Fibroblast of the aortic adventitia (primary cell): ENCODE measurements at regions not wholly inside any gene's neighbourhood (a gene's known extent, or its start where the extent isn't known, plus 50 kb on each side); places are given as distances from the start of the nearest gene placed in this dataset.
A peak's percentile ranks its signal among the peaks of the same experiment; 100 is the strongest.

Experiments used
- DNase-seq: peaks from one replicate; pipeline ENCODE4 v3.0.0-alpha.2; 2010; ENCODE audit warnings: low read depth
- H3K4me3 ChIP-seq: 2 replicates; pipeline ENCODE4 v1.5.1; 2011; ENCODE audit warnings: low read depth, mild to moderate bottlenecking, control low read depth, low read length, moderate library complexity
- TF ChIP-seq, protein P1 (sequence below): IDR thresholded peaks from 2 replicates; pipeline ENCODE4 v1.5.1; 2011; ENCODE audit warnings: mild to moderate bottlenecking, low read length, control low read depth, inconsistent platforms; ENCODE audit not compliant: insufficient read depth

DNA sequence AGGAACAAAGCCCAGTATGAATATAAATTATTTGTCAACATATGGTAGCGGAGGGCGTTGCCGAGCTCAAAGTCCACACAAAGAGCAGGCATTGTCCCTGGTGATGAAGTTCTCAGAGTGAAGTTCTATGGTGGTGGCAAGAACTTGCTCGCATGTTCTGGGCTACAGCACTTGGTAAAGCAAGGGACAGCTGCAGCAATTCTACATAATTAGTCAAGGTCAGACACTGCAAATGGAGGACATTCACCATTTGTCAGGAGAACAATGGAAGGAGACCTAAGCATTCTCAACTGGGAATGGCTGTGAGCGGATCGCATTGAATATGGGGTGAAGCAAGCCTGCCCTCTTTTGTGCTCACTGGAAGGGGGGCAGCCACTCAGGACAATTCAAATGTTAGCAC, 503.8 kb upstream of the ADAMTS16 start:
- DNase-seq, result no peak
- TF ChIP-seq, protein P1, sequence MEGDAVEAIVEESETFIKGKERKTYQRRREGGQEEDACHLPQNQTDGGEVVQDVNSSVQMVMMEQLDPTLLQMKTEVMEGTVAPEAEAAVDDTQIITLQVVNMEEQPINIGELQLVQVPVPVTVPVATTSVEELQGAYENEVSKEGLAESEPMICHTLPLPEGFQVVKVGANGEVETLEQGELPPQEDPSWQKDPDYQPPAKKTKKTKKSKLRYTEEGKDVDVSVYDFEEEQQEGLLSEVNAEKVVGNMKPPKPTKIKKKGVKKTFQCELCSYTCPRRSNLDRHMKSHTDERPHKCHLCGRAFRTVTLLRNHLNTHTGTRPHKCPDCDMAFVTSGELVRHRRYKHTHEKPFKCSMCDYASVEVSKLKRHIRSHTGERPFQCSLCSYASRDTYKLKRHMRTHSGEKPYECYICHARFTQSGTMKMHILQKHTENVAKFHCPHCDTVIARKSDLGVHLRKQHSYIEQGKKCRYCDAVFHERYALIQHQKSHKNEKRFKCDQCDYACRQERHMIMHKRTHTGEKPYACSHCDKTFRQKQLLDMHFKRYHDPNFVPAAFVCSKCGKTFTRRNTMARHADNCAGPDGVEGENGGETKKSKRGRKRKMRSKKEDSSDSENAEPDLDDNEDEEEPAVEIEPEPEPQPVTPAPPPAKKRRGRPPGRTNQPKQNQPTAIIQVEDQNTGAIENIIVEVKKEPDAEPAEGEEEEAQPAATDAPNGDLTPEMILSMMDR, result no peak
- H3K4me3 ChIP-seq, result no peak overlapping the region

DNA sequence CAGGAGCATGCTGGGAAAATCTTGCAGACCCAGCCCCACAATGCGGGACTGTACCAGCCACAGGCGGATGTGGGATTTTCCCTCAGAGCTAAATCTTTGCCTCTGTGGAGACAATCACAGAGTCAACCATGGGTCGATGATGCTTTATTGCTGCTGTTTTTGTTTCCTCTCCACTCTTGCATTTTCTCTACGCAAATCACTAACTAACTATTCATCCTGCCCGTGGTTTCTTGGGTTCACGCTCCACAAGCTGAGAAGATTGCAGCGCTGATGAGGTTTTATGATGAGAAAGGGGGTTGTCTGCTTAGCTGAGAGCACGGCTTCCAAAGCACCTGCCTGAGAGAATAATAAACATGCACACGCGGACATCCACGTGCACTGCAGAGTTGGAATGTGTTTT, 500.2 kb upstream of the ADAMTS16 start:
- no peak overlapping the region for H3K4me3 ChIP-seq
- TF ChIP-seq, protein P1, result no peak
- no peak for DNase-seq

DNA sequence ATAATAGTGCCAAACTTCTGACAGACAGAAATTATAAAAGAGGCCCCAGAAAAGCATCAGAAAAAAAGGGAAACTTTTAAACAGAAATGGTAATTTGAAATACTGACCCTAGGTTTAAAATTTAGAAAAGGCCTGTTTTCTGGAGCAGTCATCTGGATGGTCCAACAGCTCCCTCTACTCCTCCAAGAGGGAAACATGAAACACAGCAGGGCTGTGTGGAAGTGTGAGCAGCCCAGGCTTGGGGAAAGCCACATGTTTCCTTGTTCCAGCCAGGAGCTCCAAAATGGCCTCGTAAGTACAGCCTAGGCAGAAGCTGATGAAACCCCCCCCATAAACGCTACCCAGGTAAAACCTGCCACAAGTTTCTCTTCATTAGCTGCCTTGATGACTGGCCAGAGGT, 499.3 kb upstream of the ADAMTS16 start:
- TF ChIP-seq, protein P1, result peak; percentile 49
- peak; percentile 48 for DNase-seq
- no peak overlapping the region for H3K4me3 ChIP-seq

DNA sequence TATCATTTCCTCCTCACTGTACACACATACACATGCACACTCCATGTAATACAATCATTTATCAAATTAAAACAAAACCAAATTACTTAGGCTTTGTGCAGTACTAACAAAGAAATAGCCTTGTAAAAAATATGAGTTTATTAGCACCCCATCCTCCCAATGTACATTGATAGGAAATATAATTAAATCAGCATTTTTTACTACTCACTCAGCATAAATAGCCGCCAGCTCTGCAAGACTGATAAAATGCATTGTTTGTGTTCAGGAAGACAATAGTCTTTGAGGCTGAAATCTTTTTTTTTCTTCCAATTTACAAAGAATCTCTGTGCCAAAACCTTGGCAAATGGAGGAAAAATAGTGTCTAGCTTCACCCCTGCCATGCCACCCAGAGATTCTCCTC, 497.6 kb upstream of the ADAMTS16 start:
- TF ChIP-seq, protein P1, result no peak
- no peak overlapping the region for H3K4me3 ChIP-seq
- no peak for DNase-seq

DNA sequence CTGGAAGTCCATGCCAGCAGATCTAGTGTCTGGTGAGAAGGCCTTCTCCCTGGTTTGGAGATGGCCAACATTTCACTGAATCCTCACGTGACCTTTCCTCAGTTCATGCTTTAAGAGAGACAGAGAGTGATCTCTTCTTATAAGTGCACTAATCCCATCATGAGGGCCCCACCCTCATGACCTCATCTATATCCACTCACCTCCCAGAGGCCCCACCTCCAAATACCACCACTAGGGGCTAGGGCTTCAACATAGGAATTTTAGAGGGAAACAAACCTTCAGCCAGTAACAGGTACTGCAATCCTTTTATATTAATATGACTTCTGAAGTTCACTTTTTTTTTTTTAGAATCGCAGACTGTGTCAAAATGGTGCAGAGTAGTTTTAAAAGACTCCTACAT, 496.9 kb upstream of the ADAMTS16 start:
- TF ChIP-seq, protein P1, result no peak
- no peak for DNase-seq
- H3K4me3 ChIP-seq, result no peak overlapping the region

DNA sequence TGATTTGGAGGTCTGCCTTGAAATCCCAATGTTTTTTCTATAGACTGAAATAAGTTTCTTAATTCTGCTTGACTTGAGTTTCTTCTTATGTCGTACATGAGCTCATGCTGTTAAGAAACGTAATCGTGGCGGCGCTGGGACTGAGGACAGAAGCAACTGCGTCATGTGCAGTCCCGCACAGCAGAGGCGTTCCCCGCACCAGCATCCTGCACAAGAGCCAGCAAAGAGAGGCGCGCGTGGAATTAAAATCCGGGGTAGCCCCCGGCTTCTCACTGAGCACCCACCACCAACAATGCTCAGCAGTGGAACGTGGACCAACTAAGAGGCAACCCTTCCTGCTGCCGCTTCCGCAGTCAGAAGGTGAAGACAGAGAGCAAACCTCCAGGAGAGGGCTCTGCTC, 496.2 kb upstream of the ADAMTS16 start:
- TF ChIP-seq, protein P1, result no peak
- no peak overlapping the region for H3K4me3 ChIP-seq
- no peak for DNase-seq

DNA sequence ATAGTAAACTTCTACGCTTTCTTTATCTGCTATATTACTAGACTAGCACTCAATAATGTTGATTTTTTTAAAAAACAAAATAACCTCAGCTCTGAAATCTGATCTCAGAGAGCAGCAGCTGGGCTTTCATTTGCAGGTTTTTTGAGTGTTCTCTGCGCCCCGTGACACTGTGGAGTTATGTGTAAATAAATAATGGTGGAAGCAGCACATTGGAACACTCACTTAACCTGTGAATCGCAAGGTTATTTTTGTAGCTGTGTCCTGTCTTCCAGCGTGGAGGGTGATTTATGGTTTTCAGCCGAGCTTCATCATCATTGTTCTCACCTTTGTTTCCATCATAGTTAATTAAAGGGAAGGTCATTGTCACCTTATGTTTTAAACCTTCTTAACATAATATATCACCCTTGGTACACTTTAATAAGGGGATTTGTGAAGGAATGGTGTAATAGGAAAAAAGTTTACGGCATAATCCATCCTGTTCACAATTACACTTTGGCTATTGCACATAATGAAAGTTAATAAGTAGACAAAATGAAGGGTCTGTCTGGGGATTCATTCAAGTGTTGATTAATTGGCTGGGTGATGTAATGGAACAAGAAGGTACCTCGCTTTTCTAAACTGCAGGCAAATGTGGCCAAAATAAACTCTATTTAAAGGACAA, 493.3 kb upstream of the ADAMTS16 start:
- TF ChIP-seq, protein P1, result no peak
- DNase-seq, result no peak
- no peak overlapping the region for H3K4me3 ChIP-seq
